ENCODE measurements at regions not wholly inside any gene's neighbourhood (a gene's known extent, or its start where the extent isn't known, plus 50 kb on each side); places are given as distances from the start of the nearest gene placed in this dataset.

- Mint-ChIP-seq H3K4me1 (no peaks in the 10 kb centered on the region), H3K27ac (no peak overlapping the region), H3K27me3 (ENCODE audit: low read depth in 3 of 3) (no peaks in the 10 kb centered on the region), H3K9me3 (peaks cover 0 to 3% (median 1%) of the 10 kb centered on the region in 7 donors), H3K36me3 (no peaks in the 10 kb centered on the region), H3K4me3 (no peak overlapping the region)
- no peak overlapping the region for H3K4me2 ChIP-seq (replicated peaks; ENCODE audit: extremely low read depth, low read length, poor library complexity, severe bottlenecking)
- H3K27ac ChIP-seq (ENCODE audit: low read depth in 1 of 2, low read length in 2 of 2) = no peak overlapping the region
- 89% methylated on average over 3 of the region's 3 CpGs for WGBS (ENCODE audit: insufficient coverage)
- H3K4me1 ChIP-seq (ENCODE audit: control insufficient read depth in 1 of 2, insufficient read depth in 2 of 2, low read length in 2 of 2) = no peaks in the 10 kb centered on the region
- no peak overlapping the region for H3K4me3 ChIP-seq (replicated peaks in 1 of 3; ENCODE audit: low read depth in 2 of 3, low read length in 3 of 3)
- peaks cover 6 to 10% of the 10 kb centered on the region in 2 donors for H3K9me3 ChIP-seq (replicated peaks in 1 of 2; ENCODE audit: control insufficient read depth in 1 of 2, insufficient read depth in 1 of 2, low read length in 2 of 2)
- intact Hi-C loops (cut with micrococcal nuclease) = no loop called here
- H3K36me3 ChIP-seq (replicated peaks in 1 of 2; ENCODE audit: control insufficient read depth in 1 of 2, insufficient read depth in 2 of 2, low read length in 2 of 2) = no peaks in the 10 kb centered on the region
- H4K20me1 ChIP-seq (ENCODE audit: insufficient read depth, low read length) = no peaks in the 10 kb centered on the region
- no peaks in the 10 kb centered on the region for H3K27me3 ChIP-seq (ENCODE audit: control insufficient read depth in 2 of 2, insufficient read depth in 2 of 2, low read length in 2 of 2)
- H2AFZ ChIP-seq (ENCODE audit: insufficient read depth, low read depth, low read length, poor library complexity, severe bottlenecking) = no peak overlapping the region
- H3K9ac ChIP-seq (ENCODE audit: insufficient read depth, low read length, poor library complexity, severe bottlenecking) = no peak overlapping the region
- TF ChIP-seq, protein P1, sequence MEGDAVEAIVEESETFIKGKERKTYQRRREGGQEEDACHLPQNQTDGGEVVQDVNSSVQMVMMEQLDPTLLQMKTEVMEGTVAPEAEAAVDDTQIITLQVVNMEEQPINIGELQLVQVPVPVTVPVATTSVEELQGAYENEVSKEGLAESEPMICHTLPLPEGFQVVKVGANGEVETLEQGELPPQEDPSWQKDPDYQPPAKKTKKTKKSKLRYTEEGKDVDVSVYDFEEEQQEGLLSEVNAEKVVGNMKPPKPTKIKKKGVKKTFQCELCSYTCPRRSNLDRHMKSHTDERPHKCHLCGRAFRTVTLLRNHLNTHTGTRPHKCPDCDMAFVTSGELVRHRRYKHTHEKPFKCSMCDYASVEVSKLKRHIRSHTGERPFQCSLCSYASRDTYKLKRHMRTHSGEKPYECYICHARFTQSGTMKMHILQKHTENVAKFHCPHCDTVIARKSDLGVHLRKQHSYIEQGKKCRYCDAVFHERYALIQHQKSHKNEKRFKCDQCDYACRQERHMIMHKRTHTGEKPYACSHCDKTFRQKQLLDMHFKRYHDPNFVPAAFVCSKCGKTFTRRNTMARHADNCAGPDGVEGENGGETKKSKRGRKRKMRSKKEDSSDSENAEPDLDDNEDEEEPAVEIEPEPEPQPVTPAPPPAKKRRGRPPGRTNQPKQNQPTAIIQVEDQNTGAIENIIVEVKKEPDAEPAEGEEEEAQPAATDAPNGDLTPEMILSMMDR (IDR thresholded peaks at IDR 0.05) = no peak
- no peak for DNase-seq
- H3K79me2 ChIP-seq (ENCODE audit: insufficient read depth, low read length) = no peaks in the 10 kb centered on the region
Observed at GRCh38 chr3:78134496-78134895, 1094.6 kb downstream of the ROBO2 start.

DNA sequence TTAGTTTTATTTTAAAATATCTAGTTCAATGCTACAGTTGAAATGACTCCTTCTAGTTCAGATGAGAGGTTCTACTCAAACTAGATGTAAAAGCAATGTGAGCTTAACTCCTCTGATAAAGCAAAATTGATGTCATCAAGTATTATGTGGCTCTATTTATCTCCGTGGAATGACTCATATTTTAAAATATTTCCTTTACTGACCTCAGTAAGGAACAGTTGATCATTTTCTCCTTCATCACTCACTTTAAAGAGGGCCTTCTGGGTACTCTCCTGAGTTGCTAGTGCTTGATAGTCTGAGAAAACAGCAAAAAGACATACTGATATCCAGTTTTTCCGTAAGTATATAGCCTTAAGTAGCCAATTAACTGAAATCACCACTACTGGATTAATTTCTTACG is 1099.3 kb downstream of the ROBO2 start:
- no peaks in the 10 kb centered on the region for H4K20me1 ChIP-seq (ENCODE audit: insufficient read depth, low read length)
- no peaks in the 10 kb centered on the region for H3K27me3 ChIP-seq (ENCODE audit: control insufficient read depth in 2 of 2, insufficient read depth in 2 of 2, low read length in 2 of 2)
- no peaks in the 10 kb centered on the region for H3K4me1 Mint-ChIP-seq
- TF ChIP-seq, protein P1 (IDR thresholded peaks at IDR 0.05) = no peak
- H3K27ac ChIP-seq (ENCODE audit: low read depth in 1 of 2, low read length in 2 of 2) = no peak overlapping the region
- H3K9me3 Mint-ChIP-seq = peaks cover 0 to 4% (median 2%) of the 10 kb centered on the region in 7 donors
- peaks cover 8 to 10% of the 10 kb centered on the region in 2 donors for H3K9me3 ChIP-seq (replicated peaks in 1 of 2; ENCODE audit: control insufficient read depth in 1 of 2, insufficient read depth in 1 of 2, low read length in 2 of 2)
- H3K4me3 ChIP-seq (replicated peaks in 1 of 3; ENCODE audit: low read depth in 2 of 3, low read length in 3 of 3) = no peak overlapping the region
- H3K27me3 Mint-ChIP-seq (ENCODE audit: low read depth in 3 of 3) = no peaks in the 10 kb centered on the region
- intact Hi-C loops (cut with micrococcal nuclease) = no loop called here
- no peak overlapping the region for H2AFZ ChIP-seq (ENCODE audit: insufficient read depth, low read depth, low read length, poor library complexity, severe bottlenecking)
- no peak overlapping the region for H3K4me3 Mint-ChIP-seq
- no peaks in the 10 kb centered on the region for H3K4me1 ChIP-seq (ENCODE audit: control insufficient read depth in 1 of 2, insufficient read depth in 2 of 2, low read length in 2 of 2)
- no peak for DNase-seq
- H3K9ac ChIP-seq (ENCODE audit: insufficient read depth, low read length, poor library complexity, severe bottlenecking) = no peak overlapping the region
- no peaks in the 10 kb centered on the region for H3K36me3 Mint-ChIP-seq
- H3K4me2 ChIP-seq (replicated peaks; ENCODE audit: extremely low read depth, low read length, poor library complexity, severe bottlenecking) = no peak overlapping the region
- H3K36me3 ChIP-seq (replicated peaks in 1 of 2; ENCODE audit: control insufficient read depth in 1 of 2, insufficient read depth in 2 of 2, low read length in 2 of 2) = no peaks in the 10 kb centered on the region
- WGBS (ENCODE audit: insufficient coverage) = no CpG with 5 or more reads among the region's 3 CpGs
- H3K79me2 ChIP-seq (ENCODE audit: insufficient read depth, low read length) = no peaks in the 10 kb centered on the region
- H3K27ac Mint-ChIP-seq = no peak overlapping the region

All from CD14-positive monocyte (primary cell).